Right lobe of liver (tissue), 4 donors: ENCODE measurements at regions not wholly inside any gene's neighbourhood (a gene's known extent, or its start where the extent isn't known, plus 50 kb on each side); places are given as distances from the start of the nearest gene placed in this dataset.

Experiments used
- POLR2A ChIP-seq: fragments of 450-650 bp; IDR thresholded peaks from one replicate; pipeline ENCODE4 v1.6.1; 2017; ENCODE audit warnings: antibody characterized with exemption, mild to moderate bottlenecking
- TF ChIP-seq, protein P1 (sequence below), 4 donors: fragments of 200-600 bp in 3 of 4; fragments of 450-650 bp in 1 of 4; IDR thresholded peaks; one replicate each; pipeline versions ENCODE4 v1.5.1 to v1.8.0; 2016 to 2022; ENCODE audit warnings: antibody characterized with exemption in 4 of 4, mild to moderate bottlenecking in 2 of 4
- donor health status: DM: no; HTN: no; CAD: no.
- donor health status: DM: no; HTN: no; CAD: no.
- donor health status: DM: no; HTN: yes; CAD: no.

DNA sequence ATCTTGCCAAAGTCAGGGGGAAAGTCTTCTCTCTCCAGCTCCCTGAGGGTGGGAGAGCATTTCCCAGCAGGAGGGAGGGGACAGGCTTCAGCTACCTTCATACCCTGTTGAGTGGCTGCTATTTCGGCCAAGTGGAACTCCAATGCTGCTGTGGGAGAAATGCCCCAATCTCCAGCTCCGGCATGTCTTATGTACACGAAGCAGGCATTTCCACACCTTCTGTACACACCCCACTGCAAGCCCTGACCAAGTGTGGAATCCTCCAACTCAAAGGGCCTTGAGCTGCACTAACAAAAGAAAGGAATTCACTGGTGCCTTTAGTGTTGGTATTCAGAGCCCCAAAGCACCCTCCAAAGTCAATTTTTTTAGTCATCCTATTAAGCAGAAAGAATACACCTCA, 313.6 kb upstream of the NT5E start:
- TF ChIP-seq, protein P1, sequence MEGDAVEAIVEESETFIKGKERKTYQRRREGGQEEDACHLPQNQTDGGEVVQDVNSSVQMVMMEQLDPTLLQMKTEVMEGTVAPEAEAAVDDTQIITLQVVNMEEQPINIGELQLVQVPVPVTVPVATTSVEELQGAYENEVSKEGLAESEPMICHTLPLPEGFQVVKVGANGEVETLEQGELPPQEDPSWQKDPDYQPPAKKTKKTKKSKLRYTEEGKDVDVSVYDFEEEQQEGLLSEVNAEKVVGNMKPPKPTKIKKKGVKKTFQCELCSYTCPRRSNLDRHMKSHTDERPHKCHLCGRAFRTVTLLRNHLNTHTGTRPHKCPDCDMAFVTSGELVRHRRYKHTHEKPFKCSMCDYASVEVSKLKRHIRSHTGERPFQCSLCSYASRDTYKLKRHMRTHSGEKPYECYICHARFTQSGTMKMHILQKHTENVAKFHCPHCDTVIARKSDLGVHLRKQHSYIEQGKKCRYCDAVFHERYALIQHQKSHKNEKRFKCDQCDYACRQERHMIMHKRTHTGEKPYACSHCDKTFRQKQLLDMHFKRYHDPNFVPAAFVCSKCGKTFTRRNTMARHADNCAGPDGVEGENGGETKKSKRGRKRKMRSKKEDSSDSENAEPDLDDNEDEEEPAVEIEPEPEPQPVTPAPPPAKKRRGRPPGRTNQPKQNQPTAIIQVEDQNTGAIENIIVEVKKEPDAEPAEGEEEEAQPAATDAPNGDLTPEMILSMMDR (IDR thresholded peaks at IDR 0.05): no peak
- no peak for TF ChIP-seq POLR2A
